ENCODE measurements at regions not wholly inside any gene's neighbourhood (a gene's known extent, or its start where the extent isn't known, plus 50 kb on each side); places are given as distances from the start of the nearest gene placed in this dataset.

- TF ChIP-seq CTCF (IDR thresholded peaks at IDR 0.05) (no peak), POLR2AphosphoS5 (IDR thresholded peaks at IDR 0.05) (no peak)
Observed at GRCh38 chr10:80719935-80720334, 182.2 kb downstream of the SH2D4B start.
